ENCODE measurements at regions not wholly inside any gene's neighbourhood (a gene's known extent, or its start where the extent isn't known, plus 50 kb on each side); places are given as distances from the start of the nearest gene placed in this dataset.
A peak's percentile ranks its signal among the peaks of the same experiment; 100 is the strongest.
"Not testable (repeated sequence)": the region's sequence is repeated elsewhere in the genome, so short reads cannot be mapped to it uniquely, and the experiment has no call there.

DNA sequence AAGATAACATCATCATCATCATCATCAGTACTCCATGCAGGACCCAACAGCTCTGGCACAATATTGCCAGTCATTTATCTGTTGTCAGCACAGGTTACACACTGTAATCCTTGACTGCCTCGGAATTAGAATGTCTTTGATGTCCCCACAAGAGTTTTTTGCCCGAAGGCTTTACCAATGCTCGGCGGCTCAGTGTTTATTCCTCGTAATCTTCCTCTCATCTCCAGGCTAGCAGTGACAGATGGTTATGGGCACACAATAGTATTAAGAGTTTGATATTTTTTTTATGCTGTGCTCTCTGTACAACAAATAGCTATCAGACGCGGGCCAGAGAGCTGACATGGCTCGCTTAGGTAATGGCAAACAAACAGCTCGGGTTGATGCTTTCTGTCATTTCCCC is 515.2 kb downstream of the ZEB2 start:
- Histone ChIP-seq H3K27me3 (ENCODE audit: insufficient read depth, low read depth, severe bottlenecking) (no peaks in the 10 kb centered on the region), H3K9me3 (ENCODE audit: severe bottlenecking) (no peaks in the 10 kb centered on the region), H3K27ac (peak overlapping the region; percentile 73), H3K36me3 (no peaks in the 10 kb centered on the region), H3K4me3 (ENCODE audit: low read depth, low read length) (peak overlapping the region; percentile 10; the same call in 1 of the 2 replicates)
- TF ChIP-seq, protein P1, sequence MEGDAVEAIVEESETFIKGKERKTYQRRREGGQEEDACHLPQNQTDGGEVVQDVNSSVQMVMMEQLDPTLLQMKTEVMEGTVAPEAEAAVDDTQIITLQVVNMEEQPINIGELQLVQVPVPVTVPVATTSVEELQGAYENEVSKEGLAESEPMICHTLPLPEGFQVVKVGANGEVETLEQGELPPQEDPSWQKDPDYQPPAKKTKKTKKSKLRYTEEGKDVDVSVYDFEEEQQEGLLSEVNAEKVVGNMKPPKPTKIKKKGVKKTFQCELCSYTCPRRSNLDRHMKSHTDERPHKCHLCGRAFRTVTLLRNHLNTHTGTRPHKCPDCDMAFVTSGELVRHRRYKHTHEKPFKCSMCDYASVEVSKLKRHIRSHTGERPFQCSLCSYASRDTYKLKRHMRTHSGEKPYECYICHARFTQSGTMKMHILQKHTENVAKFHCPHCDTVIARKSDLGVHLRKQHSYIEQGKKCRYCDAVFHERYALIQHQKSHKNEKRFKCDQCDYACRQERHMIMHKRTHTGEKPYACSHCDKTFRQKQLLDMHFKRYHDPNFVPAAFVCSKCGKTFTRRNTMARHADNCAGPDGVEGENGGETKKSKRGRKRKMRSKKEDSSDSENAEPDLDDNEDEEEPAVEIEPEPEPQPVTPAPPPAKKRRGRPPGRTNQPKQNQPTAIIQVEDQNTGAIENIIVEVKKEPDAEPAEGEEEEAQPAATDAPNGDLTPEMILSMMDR (IDR thresholded peaks at IDR 0.05; ENCODE audit: low read depth, low read length): no peak
- peak; percentile 81 for DNase-seq

DNA sequence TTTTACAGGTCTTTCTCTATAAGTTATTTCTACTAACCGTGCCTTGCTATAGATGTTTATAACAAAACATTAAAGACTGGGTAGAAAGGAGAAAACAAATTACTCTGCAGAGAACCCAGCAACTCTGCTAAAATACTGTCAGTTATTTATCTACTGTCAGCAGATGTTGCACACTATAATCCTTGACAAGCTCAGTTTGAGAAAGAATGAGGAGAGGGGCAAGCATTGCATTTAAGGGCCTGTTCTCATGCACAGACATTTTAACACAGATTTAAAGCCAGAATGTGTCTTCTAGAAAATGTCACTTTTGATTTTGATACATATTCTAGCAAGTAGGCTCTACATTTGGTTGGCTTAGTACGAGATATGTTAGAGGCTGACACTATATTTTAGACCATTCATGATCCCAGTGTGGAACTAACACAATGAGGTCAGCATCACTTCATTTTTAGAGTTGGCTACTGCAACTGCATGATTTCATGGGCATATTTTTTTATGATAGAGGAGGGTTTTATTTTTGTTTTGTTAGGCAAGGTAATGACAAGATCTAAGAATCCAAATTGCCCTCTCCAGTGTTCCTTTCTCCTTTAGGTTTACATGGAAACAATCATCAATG is 516.4 kb downstream of the ZEB2 start:
- Histone ChIP-seq H3K27me3 (ENCODE audit: insufficient read depth, low read depth, severe bottlenecking) (no peaks in the 10 kb centered on the region), H3K27ac (peak overlapping the region; percentile 73), H3K4me3 (ENCODE audit: low read depth, low read length) (no peak overlapping the region), H3K9me3 (ENCODE audit: severe bottlenecking) (no peaks in the 10 kb centered on the region), H3K36me3 (no peaks in the 10 kb centered on the region)
- DNase-seq: no peak
- TF ChIP-seq, protein P1 (IDR thresholded peaks at IDR 0.05; ENCODE audit: low read depth, low read length): no peak

DNA sequence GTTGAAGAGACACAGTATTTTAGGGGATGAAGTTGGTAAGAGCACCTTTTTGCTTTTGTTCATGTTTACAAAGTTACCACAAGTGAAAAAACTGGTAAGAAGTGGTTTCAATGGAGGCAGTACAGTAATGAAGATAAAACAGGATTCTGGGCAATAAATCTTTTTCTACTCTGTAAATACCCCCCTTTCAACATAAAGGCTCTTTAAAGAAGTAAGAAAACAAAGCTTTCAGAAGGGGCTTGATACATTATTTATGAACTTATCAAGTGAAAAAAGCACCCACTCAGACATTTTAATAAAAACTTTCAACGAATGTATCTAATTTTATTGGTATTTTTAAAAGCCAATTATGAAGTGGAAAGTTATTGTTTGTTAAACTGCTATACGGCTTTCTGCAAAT is 522.9 kb downstream of the ZEB2 start:
- H3K27ac ChIP-seq: no peak overlapping the region
- no peak overlapping the region for H3K4me3 ChIP-seq (ENCODE audit: low read depth, low read length)
- peaks cover 2% of the 10 kb centered on the region for H3K9me3 ChIP-seq (ENCODE audit: severe bottlenecking)
- H3K27me3 ChIP-seq (ENCODE audit: insufficient read depth, low read depth, severe bottlenecking): no peaks in the 10 kb centered on the region
- TF ChIP-seq, protein P1 (IDR thresholded peaks at IDR 0.05; ENCODE audit: low read depth, low read length): no peak
- H3K36me3 ChIP-seq: no peaks in the 10 kb centered on the region
- DNase-seq: no peak

DNA sequence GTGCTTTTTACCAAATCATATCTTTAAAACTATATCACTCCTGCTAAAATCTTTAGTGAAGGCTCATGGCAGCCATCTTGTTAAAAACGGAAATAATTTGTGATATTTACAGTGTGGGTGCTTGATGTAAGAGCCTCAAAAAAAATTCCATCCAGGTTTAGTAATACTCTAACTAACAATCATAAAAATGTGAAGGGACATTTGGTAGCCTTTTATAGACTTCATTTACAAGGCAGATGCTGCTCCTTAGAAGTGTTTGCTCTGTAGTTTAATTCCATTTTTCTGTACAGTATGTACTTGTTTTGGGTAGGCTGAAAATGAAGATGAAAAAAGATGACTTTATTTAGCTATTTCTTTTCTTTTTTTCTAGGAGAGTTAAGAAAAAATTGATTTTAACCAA is 525.0 kb downstream of the ZEB2 start:
- Histone ChIP-seq H3K9me3 (ENCODE audit: severe bottlenecking) (peaks cover 2% of the 10 kb centered on the region), H3K27me3 (ENCODE audit: insufficient read depth, low read depth, severe bottlenecking) (no peaks in the 10 kb centered on the region), H3K27ac (no peak overlapping the region), H3K36me3 (no peaks in the 10 kb centered on the region), H3K4me3 (ENCODE audit: low read depth, low read length) (no peak overlapping the region)
- no peak for DNase-seq
- TF ChIP-seq, protein P1 (IDR thresholded peaks at IDR 0.05; ENCODE audit: low read depth, low read length): no peak

DNA sequence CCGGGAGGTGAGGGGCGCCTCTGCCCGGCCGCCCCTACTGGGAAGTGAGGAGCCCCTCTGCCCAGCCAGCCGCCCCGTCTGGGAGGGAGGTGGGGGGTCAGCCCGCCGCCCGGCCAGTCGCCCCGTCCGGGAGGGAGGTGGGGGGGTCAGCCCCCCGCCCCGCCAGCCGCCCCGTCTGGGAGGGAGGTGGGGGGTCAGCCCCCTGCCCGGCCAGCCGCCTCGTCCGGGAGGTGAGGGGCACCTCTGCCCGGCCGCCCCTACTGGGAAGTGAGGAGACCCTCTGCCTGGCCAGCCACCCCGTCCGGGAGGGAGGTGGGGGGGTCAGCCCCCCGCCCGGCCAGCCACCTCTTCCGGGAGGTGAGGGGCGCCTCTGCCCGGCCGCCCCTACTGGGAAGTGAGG is 528.3 kb downstream of the ZEB2 start:
- not testable (repeated sequence) for H3K4me3 ChIP-seq (ENCODE audit: low read depth, low read length); H3K27ac ChIP-seq; H3K36me3 ChIP-seq; H3K27me3 ChIP-seq (ENCODE audit: insufficient read depth, low read depth, severe bottlenecking); DNase-seq; H3K9me3 ChIP-seq (ENCODE audit: severe bottlenecking)

DNA sequence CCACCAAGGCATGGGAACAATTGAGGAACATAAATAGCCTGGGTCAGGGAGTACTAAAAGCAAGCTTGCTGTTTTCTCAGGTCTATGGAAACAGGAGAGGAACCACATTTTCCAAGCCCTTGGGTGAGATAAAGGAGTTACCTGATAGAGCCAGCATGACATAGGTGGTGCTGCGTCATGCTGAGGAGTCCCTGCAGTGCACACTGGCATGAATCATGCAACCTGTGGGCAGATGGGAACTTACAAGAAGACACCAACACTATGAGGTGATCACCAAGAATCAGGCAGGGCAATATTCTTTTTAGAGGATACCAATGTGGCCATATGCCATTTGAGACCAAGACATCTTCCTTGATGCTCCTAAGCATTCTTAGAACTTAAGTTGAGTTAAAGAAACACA is 531.8 kb downstream of the ZEB2 start:
- DNase-seq: no peak
- Histone ChIP-seq H3K27ac (no peak overlapping the region), H3K4me3 (ENCODE audit: low read depth, low read length) (no peak overlapping the region), H3K36me3 (no peaks in the 10 kb centered on the region), H3K9me3 (ENCODE audit: severe bottlenecking) (peaks cover 6% of the 10 kb centered on the region), H3K27me3 (ENCODE audit: insufficient read depth, low read depth, severe bottlenecking) (no peaks in the 10 kb centered on the region)
- TF ChIP-seq, protein P1 (IDR thresholded peaks at IDR 0.05; ENCODE audit: low read depth, low read length): no peak

Data from WERI-Rb-1 (cell line).